GM12878 (cell line): ENCODE measurements at regions not wholly inside any gene's neighbourhood (a gene's known extent, or its start where the extent isn't known, plus 50 kb on each side); places are given as distances from the start of the nearest gene placed in this dataset.

Experiments
- ATAC-seq: fragments of 200-7000 bp; cut with Tn5 transposase; 3 replicates; pipeline ENCODE4 v1.9.1; 2020; ENCODE audit warnings: mild to moderate bottlenecking, moderate library complexity
- BruUV-seq: library from RNA; stranded (reverse); fragments of 400-500 nt; replicated peaks from 2 replicates; lab custom pipeline; 2021; lab: Mats Ljungman, UMichigan
- CTCF ChIA-PET: fragments of 300-600 bp; sonication (Branson Sonifier 250); formaldehyde crosslinking; extraction: SDS; loops from one replicate; lab custom pipeline; 2021; ENCODE audit warnings: inconsistent platforms; lab: Yijun Ruan, JAX
- POLR2A ChIA-PET: fragments of 350-600 bp; formaldehyde crosslinking; extraction: SDS; loops from one replicate; lab custom pipeline; 2021; ENCODE audit warnings: inconsistent platforms; lab: Charles Lee
- RAD21 ChIA-PET: fragments of 300-600 bp; sonication (Branson Sonifier 250); formaldehyde crosslinking; loops from one replicate; lab custom pipeline; 2023; ENCODE audit warnings: antibody characterized with exemption; ENCODE audit not compliant: unreplicated experiment; lab: Charles Lee
- SMC1A ChIA-PET: fragments of 300-600 bp; sonication (Branson Sonifier 250); formaldehyde crosslinking; loops from one replicate; lab custom pipeline; 2023; ENCODE audit not compliant: unreplicated experiment, uncharacterized antibody; lab: Charles Lee
- DNase-seq: peaks from one replicate; pipeline ENCODE4 v3.0.0-alpha.2; 2011; ENCODE audit warnings: low read depth, low spot score
- FAIRE-seq: peaks from 3 replicates; lab custom pipeline; 2011; peaks lifted over from hg19 to GRCh38; lab: Jason Lieb, UNC
- H2AFZ ChIP-seq: 2 replicates; pipeline ENCODE4 v1.6.0; 2011; ENCODE audit warnings: low read depth, low read length, control low read depth; ENCODE audit not compliant: control insufficient read depth
- H3K27ac ChIP-seq: 2 replicates; pipeline ENCODE4 v1.5.1; 2011; ENCODE audit warnings: control low read depth; ENCODE audit not compliant: control insufficient read depth, insufficient read depth
- H3K27me3 ChIP-seq, 2 experiments: replicated peaks in 1 of 2; 2 replicates each; pipeline versions ENCODE4 v1.6.0 to v1.6.1; 2011; ENCODE audit warnings: low read length in 1 of 2; ENCODE audit not compliant: control insufficient read depth in 2 of 2, insufficient read depth in 2 of 2
- H3K36me3 ChIP-seq, 2 experiments: 2 replicates each; pipeline ENCODE4 v1.5.1; 2011; ENCODE audit warnings: low read length in 1 of 2; ENCODE audit not compliant: control insufficient read depth in 2 of 2, insufficient read depth in 2 of 2
- H3K4me1 ChIP-seq: 2 replicates; pipeline ENCODE4 v1.6.1; 2011; ENCODE audit warnings: mild to moderate bottlenecking, low read length, moderate library complexity, mixed read lengths; ENCODE audit not compliant: control insufficient read depth, insufficient read depth
- H3K4me2 ChIP-seq: 2 replicates; pipeline ENCODE4 v1.6.0; 2011; ENCODE audit warnings: control low read depth; ENCODE audit not compliant: control insufficient read depth, insufficient read depth
- H3K4me3 ChIP-seq: fragments of 200-600 bp; sonication (generic); 2 replicates; pipeline ENCODE4 v1.5.1; 2016
- H3K79me2 ChIP-seq: 2 replicates; pipeline ENCODE4 v1.6.0; 2011; ENCODE audit warnings: low read length; ENCODE audit not compliant: control insufficient read depth, insufficient read depth
- H3K9ac ChIP-seq: 2 replicates; pipeline ENCODE4 v1.8.0; 2011; ENCODE audit warnings: low read length, control low read depth, mixed read lengths; ENCODE audit not compliant: control insufficient read depth, insufficient read depth
- H3K9me3 ChIP-seq: replicated peaks from 3 replicates; pipeline ENCODE4 v1.5.1; 2011; ENCODE audit warnings: mild to moderate bottlenecking, low read length; ENCODE audit not compliant: control insufficient read depth, insufficient read depth
- H4K20me1 ChIP-seq: 2 replicates; pipeline ENCODE4 v1.6.0; 2011; ENCODE audit not compliant: control insufficient read depth, insufficient read depth
- ASH2L ChIP-seq: fragments of 300-600, 200-600 bp; sonication (generic); IDR thresholded peaks from 2 replicates; pipeline ENCODE4 v1.6.1; 2017; ENCODE audit warnings: low read depth, mild to moderate bottlenecking, borderline replicate concordance
- CBX3 ChIP-seq: fragments of 200-600 bp; sonication (generic); IDR thresholded peaks from 2 replicates; pipeline ENCODE4 v1.6.1; 2016; ENCODE audit warnings: low read depth, borderline replicate concordance
- DPF2 ChIP-seq: fragments of 450-650 bp; IDR thresholded peaks from 2 replicates; pipeline ENCODE4 v1.6.1; 2017; ENCODE audit warnings: mild to moderate bottlenecking
- EED ChIP-seq: sonication (generic); IDR thresholded peaks from 2 replicates; pipeline ENCODE4 v1.6.1; 2016; ENCODE audit warnings: antibody characterized with exemption, low read depth
- IRF4 ChIP-seq: IDR thresholded peaks from 2 replicates; pipeline ENCODE4 v1.6.1; 2011; ENCODE audit warnings: low read depth, low read length
- JUND ChIP-seq: IDR thresholded peaks from 2 replicates; pipeline ENCODE4 v1.6.1; 2012; ENCODE audit warnings: low read depth, mild to moderate bottlenecking, low read length, improper control_type of control experiment, moderate library complexity
- LARP7 ChIP-seq: fragments of 450-650 bp; IDR thresholded peaks from 2 replicates; pipeline ENCODE4 v1.6.1; 2017; ENCODE audit warnings: mild to moderate bottlenecking
- MTA2 ChIP-seq: fragments of 450-650 bp; IDR thresholded peaks from 2 replicates; pipeline ENCODE4 v1.6.1; 2016; ENCODE audit warnings: low read depth, mild to moderate bottlenecking, moderate library complexity
- MYB ChIP-seq: fragments of 150-350 bp; IDR thresholded peaks from 2 replicates; pipeline ENCODE4 v1.6.1; 2014; ENCODE audit warnings: mild to moderate bottlenecking, low read depth, low read length, borderline replicate concordance
- RCOR1 ChIP-seq: conservative IDR thresholded peaks from 2 replicates; pipeline ENCODE4 v1.6.1; 2012; ENCODE audit warnings: low read depth, low read length, improper control_type of control experiment
- SMARCA5 ChIP-seq: fragments of 450-650 bp; IDR thresholded peaks from 2 replicates; pipeline ENCODE4 v1.6.1; 2017; ENCODE audit warnings: mild to moderate bottlenecking
- SP1 ChIP-seq: IDR thresholded peaks from one replicate; pipeline ENCODE4 v1.6.1; 2011; ENCODE audit warnings: low read depth, low read length
- TARDBP ChIP-seq: IDR thresholded peaks from 2 replicates; pipeline ENCODE4 v1.6.1; 2016; ENCODE audit warnings: borderline replicate concordance
- ZNF217 ChIP-seq: fragments of 450-650 bp; IDR thresholded peaks from 2 replicates; pipeline ENCODE4 v1.6.1; 2017; ENCODE audit warnings: antibody characterized with exemption, mild to moderate bottlenecking
- ZNF24 ChIP-seq: fragments of 450-650 bp; IDR thresholded peaks from 2 replicates; pipeline ENCODE4 v1.6.1; 2017; ENCODE audit warnings: antibody characterized with exemption, mild to moderate bottlenecking
- ZSCAN29 ChIP-seq: fragments of 450-650 bp; IDR thresholded peaks from 2 replicates; pipeline ENCODE4 v1.6.1; 2017; ENCODE audit warnings: mild to moderate bottlenecking, moderate library complexity
- WGBS: methylation state at CpG from one replicate; pipeline ENCODE4 v1.1.6; 2016; ENCODE audit warnings: low lambda C conversion rate; ENCODE audit not compliant: insufficient replicate concordance, insufficient coverage; ENCODE audit errors: missing lambda C conversion rate; 5-methylcytosine and 5-hydroxymethylcytosine counted together
- in situ Hi-C: fragments of 300-500 bp; cut with MboI; formaldehyde crosslinking; loops from 9 replicates; pipeline ENCODE4 v1.14.3; 2018; ENCODE audit warnings: mixed read lengths
- intact Hi-C: fragments of 100-400 bp; cut with micrococcal nuclease; formaldehyde crosslinking; loops from one replicate; pipeline ENCODE4 v1.14.2; 2022; ENCODE audit not compliant: unreplicated experiment
- TF ChIP-seq, protein P1 (sequence below): fragments of 450-650 bp; IDR thresholded peaks from 2 replicates; pipeline ENCODE4 v1.6.1; 2016; ENCODE audit warnings: mild to moderate bottlenecking
- TF ChIP-seq, protein P2 (sequence below): fragments of 450-650 bp; formaldehyde crosslinking; IDR thresholded peaks from 2 replicates; pipeline ENCODE4 v1.4.0; 2022; ENCODE audit warnings: mild to moderate bottlenecking, moderate library complexity
- TF ChIP-seq, protein P3 (sequence below): IDR thresholded peaks from 2 replicates; pipeline ENCODE4 v1.6.1; 2011; ENCODE audit warnings: low read depth, mild to moderate bottlenecking, low read length, moderate library complexity, borderline replicate concordance; ENCODE audit errors: extremely low read depth

DNA sequence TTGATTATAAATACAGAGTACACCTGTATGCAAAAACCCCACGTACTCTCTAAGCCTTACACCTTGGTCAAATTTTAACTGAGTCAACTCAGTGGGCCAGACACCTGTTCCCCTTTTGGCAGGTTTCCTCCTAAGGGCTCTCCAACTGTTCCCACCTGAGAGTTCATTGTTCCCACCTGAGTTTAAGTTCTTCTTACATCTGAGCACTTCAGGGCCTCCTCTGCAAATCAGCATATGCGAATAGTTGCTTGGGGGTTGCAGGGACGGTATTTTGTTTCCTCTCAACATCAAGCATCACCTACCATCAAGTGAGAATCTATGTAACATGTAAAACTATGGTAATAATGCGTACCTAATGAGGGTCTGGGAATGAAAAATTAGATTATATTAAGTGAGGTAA lies 300.0 kb downstream of the PIK3R1 start:
- SMC1A ChIA-PET, result interaction anchor here (1.5 kb wide), 1 partner anchor 11 kb away, joined by 3 read pairs; no protein-coding TSS in a partner anchor
- BruUV-seq, result no TSS peak
- H2AFZ ChIP-seq, result no peak overlapping the region

More for the DNA sequence above, 300.0 kb downstream of the PIK3R1 start:
- intact Hi-C loops, result no loop called here
- TF ChIP-seq, protein P1, sequence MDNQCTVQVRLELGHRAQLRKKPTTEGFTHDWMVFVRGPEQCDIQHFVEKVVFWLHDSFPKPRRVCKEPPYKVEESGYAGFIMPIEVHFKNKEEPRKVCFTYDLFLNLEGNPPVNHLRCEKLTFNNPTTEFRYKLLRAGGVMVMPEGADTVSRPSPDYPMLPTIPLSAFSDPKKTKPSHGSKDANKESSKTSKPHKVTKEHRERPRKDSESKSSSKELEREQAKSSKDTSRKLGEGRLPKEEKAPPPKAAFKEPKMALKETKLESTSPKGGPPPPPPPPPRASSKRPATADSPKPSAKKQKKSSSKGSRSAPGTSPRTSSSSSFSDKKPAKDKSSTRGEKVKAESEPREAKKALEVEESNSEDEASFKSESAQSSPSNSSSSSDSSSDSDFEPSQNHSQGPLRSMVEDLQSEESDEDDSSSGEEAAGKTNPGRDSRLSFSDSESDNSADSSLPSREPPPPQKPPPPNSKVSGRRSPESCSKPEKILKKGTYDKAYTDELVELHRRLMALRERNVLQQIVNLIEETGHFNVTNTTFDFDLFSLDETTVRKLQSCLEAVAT, result no peak
- no peak for TF ChIP-seq EED
- no peak for TF ChIP-seq TARDBP
- TF ChIP-seq, protein P2, sequence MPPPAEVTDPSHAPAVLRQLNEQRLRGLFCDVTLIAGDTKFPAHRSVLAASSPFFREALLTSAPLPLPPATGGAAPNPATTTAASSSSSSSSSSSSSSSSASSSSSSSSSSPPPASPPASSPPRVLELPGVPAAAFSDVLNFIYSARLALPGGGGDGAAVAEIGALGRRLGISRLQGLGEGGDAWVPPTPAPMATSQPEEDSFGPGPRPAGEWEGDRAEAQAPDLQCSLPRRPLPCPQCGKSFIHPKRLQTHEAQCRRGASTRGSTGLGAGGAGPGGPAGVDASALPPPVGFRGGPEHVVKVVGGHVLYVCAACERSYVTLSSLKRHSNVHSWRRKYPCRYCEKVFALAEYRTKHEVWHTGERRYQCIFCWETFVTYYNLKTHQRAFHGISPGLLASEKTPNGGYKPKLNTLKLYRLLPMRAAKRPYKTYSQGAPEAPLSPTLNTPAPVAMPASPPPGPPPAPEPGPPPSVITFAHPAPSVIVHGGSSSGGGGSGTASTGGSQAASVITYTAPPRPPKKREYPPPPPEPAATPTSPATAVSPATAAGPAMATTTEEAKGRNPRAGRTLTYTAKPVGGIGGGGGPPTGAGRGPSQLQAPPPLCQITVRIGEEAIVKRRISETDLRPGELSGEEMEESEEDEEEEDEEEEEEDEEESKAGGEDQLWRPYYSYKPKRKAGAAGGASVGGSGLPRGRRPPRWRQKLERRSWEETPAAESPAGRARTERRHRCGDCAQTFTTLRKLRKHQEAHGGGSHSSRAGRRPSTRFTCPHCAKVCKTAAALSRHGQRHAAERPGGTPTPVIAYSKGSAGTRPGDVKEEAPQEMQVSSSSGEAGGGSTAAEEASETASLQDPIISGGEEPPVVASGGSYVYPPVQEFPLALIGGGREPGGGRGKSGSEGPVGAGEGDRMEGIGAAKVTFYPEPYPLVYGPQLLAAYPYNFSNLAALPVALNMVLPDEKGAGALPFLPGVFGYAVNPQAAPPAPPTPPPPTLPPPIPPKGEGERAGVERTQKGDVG (CRISPR knock-in tag), result no peak
- no peak for TF ChIP-seq JUND
- TF ChIP-seq MYB, result no peak
- no peak for TF ChIP-seq ZNF24
- TF ChIP-seq ZNF217, result no peak
- no peak for TF ChIP-seq CBX3
- no peak for TF ChIP-seq DPF2
- TF ChIP-seq, protein P3, sequence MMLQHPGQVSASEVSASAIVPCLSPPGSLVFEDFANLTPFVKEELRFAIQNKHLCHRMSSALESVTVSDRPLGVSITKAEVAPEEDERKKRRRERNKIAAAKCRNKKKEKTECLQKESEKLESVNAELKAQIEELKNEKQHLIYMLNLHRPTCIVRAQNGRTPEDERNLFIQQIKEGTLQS, result no peak
- TF ChIP-seq MTA2, result no peak
- TF ChIP-seq ZSCAN29, result no peak
- TF ChIP-seq SP1, result no peak
- no peak for TF ChIP-seq SMARCA5
- no peak for TF ChIP-seq LARP7
- no peak for TF ChIP-seq RCOR1
- no peak for TF ChIP-seq ASH2L
- TF ChIP-seq IRF4, result no peak
- no peaks in the 10 kb centered on the region for H3K27me3 ChIP-seq
- no peak overlapping the region for H3K27ac ChIP-seq
- DNase-seq (no peak), FAIRE-seq (no peak), ATAC-seq (no peak)
- no peaks in the 10 kb centered on the region for H3K79me2 ChIP-seq
- H3K9me3 ChIP-seq, result no peaks in the 10 kb centered on the region; the same call in 2 of the 3 replicates
- no peak overlapping the region for H3K9ac ChIP-seq
- H3K36me3 ChIP-seq, result no peaks in the 10 kb centered on the region
- RAD21 ChIA-PET, result no interaction called here
- no peaks in the 10 kb centered on the region for H4K20me1 ChIP-seq
- 32% methylated on average over 4 of the region's 4 CpGs for WGBS
- no peak overlapping the region for H3K4me3 ChIP-seq
- CTCF ChIA-PET, result no interaction called here
- POLR2A ChIA-PET, result no interaction called here
- no peak overlapping the region for H3K4me2 ChIP-seq
- no peaks in the 10 kb centered on the region for H3K4me1 ChIP-seq
- in situ Hi-C loops, result no loop called here
